ENCODE measurements at regions not wholly inside any gene's neighbourhood (a gene's known extent, or its start where the extent isn't known, plus 50 kb on each side); places are given as distances from the start of the nearest gene placed in this dataset.

GRCh38 chr5:119820608-119821007, 191.2 kb downstream of the FAM170A start:
- H3K27ac Mint-ChIP-seq: no peak overlapping the region
- Histone ChIP-seq H3K27ac (ENCODE audit: low read depth in 1 of 2, low read length in 2 of 2) (no peak overlapping the region), H3K79me2 (ENCODE audit: insufficient read depth, low read length) (no peaks in the 10 kb centered on the region), H2AFZ (ENCODE audit: insufficient read depth, low read depth, low read length, poor library complexity, severe bottlenecking) (no peak overlapping the region), H3K9me3 (replicated peaks in 1 of 2; ENCODE audit: control insufficient read depth in 1 of 2, insufficient read depth in 1 of 2, low read length in 2 of 2) (no peaks in the 10 kb centered on the region), H4K20me1 (ENCODE audit: insufficient read depth, low read length) (no peaks in the 10 kb centered on the region), H3K36me3 (replicated peaks in 1 of 2; ENCODE audit: control insufficient read depth in 1 of 2, insufficient read depth in 2 of 2, low read length in 2 of 2) (no peaks in the 10 kb centered on the region), H3K27me3 (ENCODE audit: control insufficient read depth in 2 of 2, insufficient read depth in 2 of 2, low read length in 2 of 2) (no peaks in the 10 kb centered on the region), H3K4me3 (replicated peaks in 1 of 3; ENCODE audit: low read depth in 2 of 3, low read length in 3 of 3) (no peak overlapping the region), H3K4me2 (replicated peaks; ENCODE audit: extremely low read depth, low read length, poor library complexity, severe bottlenecking) (no peak overlapping the region), H3K9ac (ENCODE audit: insufficient read depth, low read length, poor library complexity, severe bottlenecking) (no peak overlapping the region), H3K4me1 (ENCODE audit: control insufficient read depth in 1 of 2, insufficient read depth in 2 of 2, low read length in 2 of 2) (no peaks in the 10 kb centered on the region)
- 100% methylated on average over 1 of the region's 2 CpGs for WGBS (ENCODE audit: insufficient coverage)
- H3K4me1 Mint-ChIP-seq: no peaks in the 10 kb centered on the region
- TF ChIP-seq CTCF (IDR thresholded peaks at IDR 0.05): no peak
- no peak for DNase-seq
- intact Hi-C loops (cut with micrococcal nuclease): no loop called here
- no peak overlapping the region for H3K4me3 Mint-ChIP-seq
- no peaks in the 10 kb centered on the region for H3K27me3 Mint-ChIP-seq (ENCODE audit: low read depth in 3 of 3)
- no peaks in the 10 kb centered on the region for H3K36me3 Mint-ChIP-seq
- peaks cover 0 to 4% (median 2%) of the 10 kb centered on the region in 7 donors for H3K9me3 Mint-ChIP-seq

GRCh38 chr5:119828541-119828940, 199.2 kb downstream of the FAM170A start:
- no peak overlapping the region for H3K27ac ChIP-seq (ENCODE audit: low read depth in 1 of 2, low read length in 2 of 2)
- no peak for TF ChIP-seq CTCF (IDR thresholded peaks at IDR 0.05)
- H3K36me3 ChIP-seq (replicated peaks in 1 of 2; ENCODE audit: control insufficient read depth in 1 of 2, insufficient read depth in 2 of 2, low read length in 2 of 2): no peaks in the 10 kb centered on the region
- H3K9ac ChIP-seq (ENCODE audit: insufficient read depth, low read length, poor library complexity, severe bottlenecking): no peak overlapping the region
- H3K4me2 ChIP-seq (replicated peaks; ENCODE audit: extremely low read depth, low read length, poor library complexity, severe bottlenecking): no peak overlapping the region
- H3K9me3 ChIP-seq (replicated peaks in 1 of 2; ENCODE audit: control insufficient read depth in 1 of 2, insufficient read depth in 1 of 2, low read length in 2 of 2): no peaks in the 10 kb centered on the region
- no peak overlapping the region for H3K4me3 ChIP-seq (replicated peaks in 1 of 3; ENCODE audit: low read depth in 2 of 3, low read length in 3 of 3)
- no CpG with 5 or more reads among the region's 3 CpGs for WGBS (ENCODE audit: insufficient coverage)
- DNase-seq: no peak
- H3K79me2 ChIP-seq (ENCODE audit: insufficient read depth, low read length): no peaks in the 10 kb centered on the region
- H3K27me3 ChIP-seq (ENCODE audit: control insufficient read depth in 2 of 2, insufficient read depth in 2 of 2, low read length in 2 of 2): no peaks in the 10 kb centered on the region
- Mint-ChIP-seq H3K27me3 (ENCODE audit: low read depth in 3 of 3) (peaks cover 0 to 2% (median 0%) of the 10 kb centered on the region in 3 donors), H3K27ac (no peak overlapping the region), H3K9me3 (peaks cover 0 to 3% (median 0%) of the 10 kb centered on the region in 7 donors), H3K4me3 (no peak overlapping the region), H3K36me3 (no peaks in the 10 kb centered on the region), H3K4me1 (no peaks in the 10 kb centered on the region)
- intact Hi-C loops (cut with micrococcal nuclease): no loop called here
- H4K20me1 ChIP-seq (ENCODE audit: insufficient read depth, low read length): no peaks in the 10 kb centered on the region
- H2AFZ ChIP-seq (ENCODE audit: insufficient read depth, low read depth, low read length, poor library complexity, severe bottlenecking): no peak overlapping the region
- no peaks in the 10 kb centered on the region for H3K4me1 ChIP-seq (ENCODE audit: control insufficient read depth in 1 of 2, insufficient read depth in 2 of 2, low read length in 2 of 2)
